ENCODE measurements at regions not wholly inside any gene's neighbourhood (a gene's known extent, or its start where the extent isn't known, plus 50 kb on each side); places are given as distances from the start of the nearest gene placed in this dataset.

GRCh38 chr2:149928011-149928410, 340.4 kb upstream of the MMADHC start (continued):
- no peak for TF ChIP-seq ZSCAN29 (IDR thresholded peaks at IDR 0.05)

GRCh38 chr2:149926149-149926548, 338.6 kb upstream of the MMADHC start:
- H3K4me1 ChIP-seq (replicated peaks in 1 of 2; ENCODE audit: control insufficient read depth in 2 of 2, insufficient read depth in 2 of 2, low read length in 2 of 2), result no peaks in the 10 kb centered on the region
- no peak overlapping the region for H3K4me3 ChIP-seq
- BruUV-seq (replicated peaks), result no TSS peak
- DNase-seq (ENCODE audit: extremely low read depth in 1 of 4, low spot score in 3 of 4) (no peak), FAIRE-seq (no peak), ATAC-seq (no peak)
- H3K27me3 ChIP-seq (ENCODE audit: control insufficient read depth in 2 of 2, insufficient read depth in 2 of 2, low read length in 2 of 2), result no peaks in the 10 kb centered on the region
- no peak overlapping the region for H3K9ac ChIP-seq (ENCODE audit: insufficient read depth in 1 of 2, low read depth in 2 of 2, low read length in 2 of 2)
- no peak overlapping the region for H3K27ac ChIP-seq (ENCODE audit: extremely low read depth, low read depth, low read length)
- intact Hi-C loops (cut with micrococcal nuclease), result no loop called here
- in situ Hi-C loops (cut with MboI), result no loop called here
- 0 out of 2 replicates have a peak, but pooled peaks cover 3% of the 10 kb centered on the region for H3K9me3 ChIP-seq (replicated peaks; ENCODE audit: control insufficient read depth, insufficient read depth, low read depth, low read length)
- no peak overlapping the region for H2AFZ ChIP-seq (ENCODE audit: low read depth, low read length)
- ChIA-PET POLR2A (interaction anchor here (0.7 kb wide), 1 partner anchor 141 kb away, joined by 3 read pairs; no protein-coding TSS in a partner anchor), CTCF (ENCODE audit: low intra/inter-chr PET ratio) (no interaction called here)
- no peaks in the 10 kb centered on the region for H3K9me1 ChIP-seq (ENCODE audit: control insufficient read depth, insufficient read depth, low read length)
- H3K79me2 ChIP-seq (ENCODE audit: control insufficient read depth, insufficient read depth, low read length), result no peaks in the 10 kb centered on the region
- no peak overlapping the region for H3K4me2 ChIP-seq (ENCODE audit: insufficient read depth, low read length)
- 3% methylated on average over 2 of the region's 2 CpGs for WGBS (ENCODE audit: insufficient coverage, low coverage, missing lambda C conversion rate)
- no peaks in the 10 kb centered on the region for H3K36me3 ChIP-seq (ENCODE audit: control insufficient read depth, insufficient read depth, low read length)
- H4K20me1 ChIP-seq (replicated peaks; ENCODE audit: control insufficient read depth, insufficient read depth, low read length), result no peaks in the 10 kb centered on the region
- TF ChIP-seq ZNF318 (IDR thresholded peaks at IDR 0.05; ENCODE audit: borderline replicate concordance in 1 of 2, low read depth in 1 of 2) (no peak), RCOR1 (IDR thresholded peaks at IDR 0.05; ENCODE audit: borderline replicate concordance in 1 of 2, low read depth in 2 of 2, low read length in 2 of 2) (no peak), HDAC6 (IDR thresholded peaks at IDR 0.05; ENCODE audit: low read depth, low read length) (no peak), ZNF592 (IDR thresholded peaks at IDR 0.05) (no peak), CREB1 (IDR thresholded peaks at IDR 0.05) (no peak), CREB1 (CRISPR knock-in tag; IDR thresholded peaks at IDR 0.05) (no peak), CHCHD3 (CRISPR knock-in tag; IDR thresholded peaks at IDR 0.05) (no peak), CEBPB (tag; IDR thresholded peaks at IDR 0.05) (no peak), MAFK (IDR thresholded peaks at IDR 0.05; ENCODE audit: low read length) (no peak)

Measured in K562 (cell line).